Fibroblast of the conjunctiva (primary cell): ENCODE measurements at regions not wholly inside any gene's neighbourhood (a gene's known extent, or its start where the extent isn't known, plus 50 kb on each side); places are given as distances from the start of the nearest gene placed in this dataset.
"Not testable (repeated sequence)": the region's sequence is repeated elsewhere in the genome, so short reads cannot be mapped to it uniquely, and the experiment has no call there.

Source experiments
- DNase-seq: peaks from one replicate; pipeline ENCODE4 v3.0.0-alpha.2; 2010; ENCODE audit warnings: low read depth

- DNase-seq: no peak
Measured at GRCh38 chr5:147084702-147085101, 150.1 kb upstream of the STK32A start.

GRCh38 chr5:147085409-147085808 lies 149.4 kb upstream of the STK32A start:
- no peak for DNase-seq

- no peak for DNase-seq
Measured at GRCh38 chr5:147092044-147092443, 142.8 kb upstream of the STK32A start.

GRCh38 chr5:147093138-147093537 lies 141.7 kb upstream of the STK32A start:
- peak; percentile 5 for DNase-seq

GRCh38 chr5:147095740-147096139 lies 139.1 kb upstream of the STK32A start:
- no peak for DNase-seq

- peak; percentile 8 for DNase-seq
Measured at GRCh38 chr5:147098233-147098790, 136.5 kb upstream of the STK32A start.

- no peak for DNase-seq
Measured at GRCh38 chr5:147101659-147102369, 133.0 kb upstream of the STK32A start.

GRCh38 chr5:147112899-147113298 lies 121.9 kb upstream of the STK32A start:
- DNase-seq: no peak

GRCh38 chr5:147113967-147114366 lies 120.9 kb upstream of the STK32A start:
- DNase-seq: no peak

- not testable (repeated sequence) for DNase-seq
Measured at GRCh38 chr5:147139759-147140158, 95.1 kb upstream of the STK32A start.

GRCh38 chr5:147140558-147140957 lies 94.3 kb upstream of the STK32A start:
- DNase-seq: no peak

GRCh38 chr5:147141580-147141979 lies 93.2 kb upstream of the STK32A start:
- not testable (repeated sequence) for DNase-seq

- no peak for DNase-seq
Measured at GRCh38 chr5:147143215-147143614, 91.6 kb upstream of the STK32A start.

- no peak for DNase-seq
Measured at GRCh38 chr5:147145328-147145727, 89.5 kb upstream of the STK32A start.

GRCh38 chr5:147148715-147149114 lies 86.1 kb upstream of the STK32A start:
- no peak for DNase-seq

- no peak for DNase-seq
Measured at GRCh38 chr5:147152086-147152485, 82.7 kb upstream of the STK32A start.

- no peak for DNase-seq
Measured at GRCh38 chr5:147154809-147155208, 80.0 kb upstream of the STK32A start.

GRCh38 chr5:147156012-147156411 lies 78.8 kb upstream of the STK32A start:
- DNase-seq: no peak

- no peak for DNase-seq
Measured at GRCh38 chr5:147160902-147161700, 73.7 kb upstream of the STK32A start.

GRCh38 chr5:147162740-147163139 lies 72.1 kb upstream of the STK32A start:
- no peak for DNase-seq

GRCh38 chr5:147167529-147167928 lies 67.3 kb upstream of the STK32A start:
- no peak for DNase-seq

- no peak for DNase-seq
Measured at GRCh38 chr5:147168578-147169327, 66.1 kb upstream of the STK32A start.
